GM12878 (cell line): ENCODE measurements at regions not wholly inside any gene's neighbourhood (a gene's known extent, or its start where the extent isn't known, plus 50 kb on each side); places are given as distances from the start of the nearest gene placed in this dataset.

ENCODE experiments used
- ATAC-seq: fragments of 200-7000 bp; cut with Tn5 transposase; 3 replicates; pipeline ENCODE4 v1.9.1; 2020; ENCODE audit warnings: mild to moderate bottlenecking, moderate library complexity
- BruUV-seq: library from RNA; stranded (reverse); fragments of 400-500 nt; replicated peaks from 2 replicates; lab custom pipeline; 2021; lab: Mats Ljungman, UMichigan
- CTCF ChIA-PET: fragments of 300-600 bp; sonication (Branson Sonifier 250); formaldehyde crosslinking; extraction: SDS; loops from one replicate; lab custom pipeline; 2021; ENCODE audit warnings: inconsistent platforms; lab: Yijun Ruan, JAX
- POLR2A ChIA-PET: fragments of 350-600 bp; formaldehyde crosslinking; extraction: SDS; loops from one replicate; lab custom pipeline; 2021; ENCODE audit warnings: inconsistent platforms; lab: Charles Lee
- RAD21 ChIA-PET: fragments of 300-600 bp; sonication (Branson Sonifier 250); formaldehyde crosslinking; loops from one replicate; lab custom pipeline; 2023; ENCODE audit warnings: antibody characterized with exemption; ENCODE audit not compliant: unreplicated experiment; lab: Charles Lee
- SMC1A ChIA-PET: fragments of 300-600 bp; sonication (Branson Sonifier 250); formaldehyde crosslinking; loops from one replicate; lab custom pipeline; 2023; ENCODE audit not compliant: unreplicated experiment, uncharacterized antibody; lab: Charles Lee
- DNase-seq: peaks from one replicate; pipeline ENCODE4 v3.0.0-alpha.2; 2011; ENCODE audit warnings: low read depth, low spot score
- FAIRE-seq: peaks from 3 replicates; lab custom pipeline; 2011; peaks lifted over from hg19 to GRCh38; lab: Jason Lieb, UNC
- H2AFZ ChIP-seq: 2 replicates; pipeline ENCODE4 v1.6.0; 2011; ENCODE audit warnings: low read depth, low read length, control low read depth; ENCODE audit not compliant: control insufficient read depth
- H3K27ac ChIP-seq: 2 replicates; pipeline ENCODE4 v1.5.1; 2011; ENCODE audit warnings: control low read depth; ENCODE audit not compliant: control insufficient read depth, insufficient read depth
- H3K27me3 ChIP-seq, 2 experiments: replicated peaks in 1 of 2; 2 replicates each; pipeline versions ENCODE4 v1.6.0 to v1.6.1; 2011; ENCODE audit warnings: low read length in 1 of 2; ENCODE audit not compliant: control insufficient read depth in 2 of 2, insufficient read depth in 2 of 2
- H3K36me3 ChIP-seq, 2 experiments: 2 replicates each; pipeline ENCODE4 v1.5.1; 2011; ENCODE audit warnings: low read length in 1 of 2; ENCODE audit not compliant: control insufficient read depth in 2 of 2, insufficient read depth in 2 of 2
- H3K4me1 ChIP-seq: 2 replicates; pipeline ENCODE4 v1.6.1; 2011; ENCODE audit warnings: mild to moderate bottlenecking, low read length, moderate library complexity, mixed read lengths; ENCODE audit not compliant: control insufficient read depth, insufficient read depth
- H3K4me2 ChIP-seq: 2 replicates; pipeline ENCODE4 v1.6.0; 2011; ENCODE audit warnings: control low read depth; ENCODE audit not compliant: control insufficient read depth, insufficient read depth
- H3K4me3 ChIP-seq: fragments of 200-600 bp; sonication (generic); 2 replicates; pipeline ENCODE4 v1.5.1; 2016
- H3K79me2 ChIP-seq: 2 replicates; pipeline ENCODE4 v1.6.0; 2011; ENCODE audit warnings: low read length; ENCODE audit not compliant: control insufficient read depth, insufficient read depth
- H3K9ac ChIP-seq: 2 replicates; pipeline ENCODE4 v1.8.0; 2011; ENCODE audit warnings: low read length, control low read depth, mixed read lengths; ENCODE audit not compliant: control insufficient read depth, insufficient read depth
- H3K9me3 ChIP-seq: replicated peaks from 3 replicates; pipeline ENCODE4 v1.5.1; 2011; ENCODE audit warnings: mild to moderate bottlenecking, low read length; ENCODE audit not compliant: control insufficient read depth, insufficient read depth
- H4K20me1 ChIP-seq: 2 replicates; pipeline ENCODE4 v1.6.0; 2011; ENCODE audit not compliant: control insufficient read depth, insufficient read depth
- ATF3 ChIP-seq: IDR thresholded peaks from 2 replicates; pipeline ENCODE4 v1.6.1; 2011; ENCODE audit warnings: low read depth, mild to moderate bottlenecking, low read length, moderate library complexity, borderline replicate concordance; ENCODE audit errors: extremely low read depth
- BMI1 ChIP-seq: fragments of 450-650 bp; IDR thresholded peaks from 2 replicates; pipeline ENCODE4 v1.6.1; 2016; ENCODE audit warnings: mild to moderate bottlenecking, moderate library complexity, borderline replicate concordance
- BRCA1 ChIP-seq: IDR thresholded peaks from 2 replicates; pipeline ENCODE4 v1.6.1; 2011; ENCODE audit warnings: low read depth, low read length, improper control_type of control experiment
- E2F8 ChIP-seq: fragments of 450-650 bp; IDR thresholded peaks from 2 replicates; pipeline ENCODE4 v1.6.1; 2018; ENCODE audit warnings: mild to moderate bottlenecking, low read depth, moderate library complexity; ENCODE audit not compliant: partially characterized antibody
- HDAC2 ChIP-seq: fragments of 200-600 bp; sonication (generic); IDR thresholded peaks from 2 replicates; pipeline ENCODE4 v1.6.1; 2017
- IKZF2 ChIP-seq, 2 experiments: fragments of 450-650 bp; IDR thresholded peaks; 2 replicates each; pipeline ENCODE4 v1.6.1; 2017; ENCODE audit warnings: mild to moderate bottlenecking in 2 of 2, moderate library complexity in 2 of 2
- LARP7 ChIP-seq: fragments of 450-650 bp; IDR thresholded peaks from 2 replicates; pipeline ENCODE4 v1.6.1; 2017; ENCODE audit warnings: mild to moderate bottlenecking
- NR2C1 ChIP-seq: fragments of 450-650 bp; IDR thresholded peaks from 2 replicates; pipeline ENCODE4 v1.6.1; 2017; ENCODE audit warnings: antibody characterized with exemption, mild to moderate bottlenecking, moderate library complexity
- PAX5 ChIP-seq: IDR thresholded peaks from 2 replicates; pipeline ENCODE4 v1.6.1; 2011; ENCODE audit warnings: low read depth, low read length, borderline replicate concordance
- POU2F2 ChIP-seq: IDR thresholded peaks from 3 replicates; pipeline ENCODE4 v1.6.1; 2011; ENCODE audit warnings: low read depth, mild to moderate bottlenecking, low read length, borderline replicate concordance
- PRDM15 ChIP-seq: fragments of 450-650 bp; formaldehyde crosslinking; IDR thresholded peaks from 2 replicates; pipeline ENCODE4 v1.4.0; 2020; ENCODE audit warnings: mild to moderate bottlenecking, moderate library complexity
- SKIL ChIP-seq: fragments of 450-650 bp; IDR thresholded peaks from 2 replicates; pipeline ENCODE4 v1.6.1; 2017; ENCODE audit warnings: mild to moderate bottlenecking, low read depth, inconsistent platforms; ENCODE audit not compliant: poor library complexity, severe bottlenecking
- SMAD1 ChIP-seq: fragments of 450-650 bp; IDR thresholded peaks from 2 replicates; pipeline ENCODE4 v1.6.1; 2018; ENCODE audit warnings: mild to moderate bottlenecking, low read depth; ENCODE audit not compliant: partially characterized antibody
- SRF ChIP-seq, 2 experiments: IDR thresholded peaks; 2 replicates each; pipeline ENCODE4 v1.6.1; 2011; ENCODE audit warnings: low read depth in 2 of 2, low read length in 2 of 2, mild to moderate bottlenecking in 1 of 2, moderate library complexity in 1 of 2
- WGBS: methylation state at CpG from one replicate; pipeline ENCODE4 v1.1.6; 2016; ENCODE audit warnings: low lambda C conversion rate; ENCODE audit not compliant: insufficient replicate concordance, insufficient coverage; ENCODE audit errors: missing lambda C conversion rate; 5-methylcytosine and 5-hydroxymethylcytosine counted together
- in situ Hi-C: fragments of 300-500 bp; cut with MboI; formaldehyde crosslinking; loops from 9 replicates; pipeline ENCODE4 v1.14.3; 2018; ENCODE audit warnings: mixed read lengths
- intact Hi-C: fragments of 100-400 bp; cut with micrococcal nuclease; formaldehyde crosslinking; loops from one replicate; pipeline ENCODE4 v1.14.2; 2022; ENCODE audit not compliant: unreplicated experiment

- Histone ChIP-seq H4K20me1 (no peaks in the 10 kb centered on the region), H3K4me2 (no peak overlapping the region), H3K27ac (no peak overlapping the region), H3K9me3 (no peaks in the 10 kb centered on the region), H3K79me2 (no peaks in the 10 kb centered on the region), H3K4me3 (no peak overlapping the region), H3K36me3 (no peaks in the 10 kb centered on the region), H3K4me1 (no peaks in the 10 kb centered on the region), H3K27me3 (no peaks in the 10 kb centered on the region), H3K9ac (no peak overlapping the region), H2AFZ (no peak overlapping the region)
- POLR2A ChIA-PET: no interaction called here
- in situ Hi-C loops (no loop called here), intact Hi-C loops (no loop called here)
- DNase-seq (no peak), ATAC-seq (no peak), FAIRE-seq (no peak)
- SMC1A ChIA-PET: no interaction called here
- RAD21 ChIA-PET: interaction anchor here (1.0 kb wide), 1 partner anchor 9 kb away, joined by 3 read pairs; no protein-coding TSS in a partner anchor
- CTCF ChIA-PET: no interaction called here
- WGBS: 3% methylated on average over 2 of the region's 2 CpGs
- no TSS peak for BruUV-seq
- no peak for TF ChIP-seq PRDM15 (CRISPR knock-in tag)
- no peak for TF ChIP-seq SMAD1
- TF ChIP-seq BRCA1: no peak
- no peak for TF ChIP-seq BMI1
- no peak for TF ChIP-seq PAX5
- TF ChIP-seq E2F8: no peak
- TF ChIP-seq ATF3: no peak
- TF ChIP-seq NR2C1: no peak
- TF ChIP-seq SKIL: no peak
- no peak for TF ChIP-seq IKZF2 (IDR thresholded peaks at IDR 0.05)
- TF ChIP-seq POU2F2: no peak
- no peak for TF ChIP-seq LARP7
- no peak for TF ChIP-seq HDAC2
- no peak for TF ChIP-seq SRF (IDR thresholded peaks at IDR 0.05; ENCODE audit: low read depth in 2 of 2, low read length in 2 of 2)
Observed at GRCh38 chr7:124338861-124339260, 306.0 kb upstream of the TMEM229A start.
